ENCODE measurements at regions not wholly inside any gene's neighbourhood (a gene's known extent, or its start where the extent isn't known, plus 50 kb on each side); places are given as distances from the start of the nearest gene placed in this dataset.

DNA sequence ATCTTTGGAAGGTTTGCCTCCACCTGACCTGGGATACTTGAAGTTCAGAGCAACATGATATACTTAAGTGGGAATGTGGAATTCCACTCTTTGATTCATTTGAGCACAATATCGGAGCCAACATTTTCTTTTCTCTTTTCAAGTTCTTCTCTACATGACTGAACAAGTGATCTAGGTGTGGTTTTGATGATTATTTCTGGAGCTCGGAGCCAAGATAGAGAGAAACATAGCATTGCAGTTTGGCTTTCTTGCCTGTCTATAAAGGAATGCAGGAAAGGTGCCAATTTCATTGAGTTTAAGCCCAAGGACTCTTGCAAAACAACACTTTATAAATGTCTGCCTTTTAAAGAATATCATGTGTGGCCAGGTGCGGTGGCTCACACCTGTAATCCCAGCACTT is 124.2 kb upstream of the FAM83B start:
- Histone ChIP-seq H3K4me3 (no peak overlapping the region), H3K4me1 (peaks cover 0 to 11% (median 0%) of the 10 kb centered on the region in 4 donors), H3K27ac (no peak overlapping the region), H3K27me3 (no peaks in the 10 kb centered on the region), H3K36me3 (no peaks in the 10 kb centered on the region), H3K9me3 (no peaks in the 10 kb centered on the region)
- no peak for DNase-seq (ENCODE audit: low spot score in 2 of 2)
- 80 to 84% methylated on average over 3 of the region's 3 CpGs for WGBS, 2 donors
- TF ChIP-seq EP300 (IDR thresholded peaks at IDR 0.05) (no peak), POLR2A (IDR thresholded peaks at IDR 0.05) (no peak)
- TF ChIP-seq, protein P1, sequence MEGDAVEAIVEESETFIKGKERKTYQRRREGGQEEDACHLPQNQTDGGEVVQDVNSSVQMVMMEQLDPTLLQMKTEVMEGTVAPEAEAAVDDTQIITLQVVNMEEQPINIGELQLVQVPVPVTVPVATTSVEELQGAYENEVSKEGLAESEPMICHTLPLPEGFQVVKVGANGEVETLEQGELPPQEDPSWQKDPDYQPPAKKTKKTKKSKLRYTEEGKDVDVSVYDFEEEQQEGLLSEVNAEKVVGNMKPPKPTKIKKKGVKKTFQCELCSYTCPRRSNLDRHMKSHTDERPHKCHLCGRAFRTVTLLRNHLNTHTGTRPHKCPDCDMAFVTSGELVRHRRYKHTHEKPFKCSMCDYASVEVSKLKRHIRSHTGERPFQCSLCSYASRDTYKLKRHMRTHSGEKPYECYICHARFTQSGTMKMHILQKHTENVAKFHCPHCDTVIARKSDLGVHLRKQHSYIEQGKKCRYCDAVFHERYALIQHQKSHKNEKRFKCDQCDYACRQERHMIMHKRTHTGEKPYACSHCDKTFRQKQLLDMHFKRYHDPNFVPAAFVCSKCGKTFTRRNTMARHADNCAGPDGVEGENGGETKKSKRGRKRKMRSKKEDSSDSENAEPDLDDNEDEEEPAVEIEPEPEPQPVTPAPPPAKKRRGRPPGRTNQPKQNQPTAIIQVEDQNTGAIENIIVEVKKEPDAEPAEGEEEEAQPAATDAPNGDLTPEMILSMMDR (IDR thresholded peaks at IDR 0.05) = no peak

- TF ChIP-seq EP300 (IDR thresholded peaks at IDR 0.05) (no peak), POLR2A (IDR thresholded peaks at IDR 0.05) (no peak)
- TF ChIP-seq, protein P1 (IDR thresholded peaks at IDR 0.05) = no peak
- no peaks in the 10 kb centered on the region for H3K27me3 ChIP-seq
- H3K27ac ChIP-seq = no peak overlapping the region
- no peaks in the 10 kb centered on the region for H3K36me3 ChIP-seq
- DNase-seq (ENCODE audit: low spot score in 2 of 2) = no peak
- no peak overlapping the region for H3K4me3 ChIP-seq
- H3K4me1 ChIP-seq = no peaks in the 10 kb centered on the region
- 92 to 96% methylated on average over 3 of the region's 3 CpGs for WGBS, 2 donors
- H3K9me3 ChIP-seq = peaks cover 0 to 6% (median 0%) of the 10 kb centered on the region in 4 donors
These were observed 116.9 kb upstream of the FAM83B start for GRCh38 chr6:54729716-54730115.

GRCh38 chr6:54730767-54731630 is 115.6 kb upstream of the FAM83B start:
- Histone ChIP-seq H3K4me3 (no peak overlapping the region), H3K36me3 (no peaks in the 10 kb centered on the region), H3K9me3 (peaks cover 0 to 18% (median 0%) of the 10 kb centered on the region in 4 donors), H3K4me1 (no peaks in the 10 kb centered on the region), H3K27ac (no peak overlapping the region), H3K27me3 (no peaks in the 10 kb centered on the region)
- no peak for DNase-seq (ENCODE audit: low spot score in 2 of 2)
- TF ChIP-seq, protein P1 (IDR thresholded peaks at IDR 0.05) = no peak
- TF ChIP-seq POLR2A (IDR thresholded peaks at IDR 0.05) = no peak
- TF ChIP-seq EP300 (IDR thresholded peaks at IDR 0.05) = no peak
- 85 to 88% methylated on average over 9 of the region's 9 CpGs for WGBS, 2 donors

DNA sequence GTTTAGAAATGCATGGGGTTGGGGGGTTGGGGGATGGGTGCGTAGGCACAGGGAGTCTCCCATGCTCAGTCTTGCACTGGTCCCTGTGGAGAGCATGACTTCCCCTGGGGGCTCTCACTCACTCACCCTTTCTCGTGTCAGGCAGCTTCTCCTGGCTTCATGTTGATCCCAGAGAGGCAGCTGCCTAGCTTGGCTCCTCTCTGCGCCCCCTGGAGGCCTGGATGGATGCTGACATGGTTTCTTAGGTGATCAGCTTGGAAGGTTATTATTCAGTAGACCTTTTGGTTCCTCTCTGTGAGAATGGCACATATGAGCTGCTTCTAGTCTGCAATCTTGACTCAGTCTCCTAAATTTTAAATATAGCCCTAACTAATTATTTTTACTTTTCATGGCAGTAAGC is 109.3 kb upstream of the FAM83B start:
- H3K27me3 ChIP-seq = no peaks in the 10 kb centered on the region
- no peaks in the 10 kb centered on the region for H3K4me1 ChIP-seq
- peaks cover 0 to 29% (median 0%) of the 10 kb centered on the region in 4 donors for H3K9me3 ChIP-seq
- no peaks in the 10 kb centered on the region for H3K36me3 ChIP-seq
- 60 to 71% methylated on average over 3 of the region's 3 CpGs for WGBS, 2 donors
- TF ChIP-seq EP300 (IDR thresholded peaks at IDR 0.05) (no peak), POLR2A (IDR thresholded peaks at IDR 0.05) (no peak)
- TF ChIP-seq, protein P1 (IDR thresholded peaks at IDR 0.05) = no peak
- no peak overlapping the region for H3K4me3 ChIP-seq
- DNase-seq (ENCODE audit: low spot score in 2 of 2) = no peak
- H3K27ac ChIP-seq = no peak overlapping the region

GRCh38 chr6:54747955-54748354 is 98.6 kb upstream of the FAM83B start:
- WGBS, 2 donors = 90 to 96% methylated on average over 1 of the region's 1 CpG
- H3K4me1 ChIP-seq = no peaks in the 10 kb centered on the region
- H3K36me3 ChIP-seq = no peaks in the 10 kb centered on the region
- no peak overlapping the region for H3K4me3 ChIP-seq
- TF ChIP-seq, protein P1 (IDR thresholded peaks at IDR 0.05) = no peak
- TF ChIP-seq POLR2A (IDR thresholded peaks at IDR 0.05) (no peak), EP300 (IDR thresholded peaks at IDR 0.05) (no peak)
- DNase-seq (ENCODE audit: low spot score in 2 of 2) = no peak
- H3K27ac ChIP-seq = no peak overlapping the region
- no peaks in the 10 kb centered on the region for H3K27me3 ChIP-seq
- peaks cover 0 to 24% (median 7%) of the 10 kb centered on the region in 4 donors for H3K9me3 ChIP-seq

Measured in tibial nerve (tissue), 4 donors.